Neural progenitor cell (in vitro differentiated cells): ENCODE measurements at regions not wholly inside any gene's neighbourhood (a gene's known extent, or its start where the extent isn't known, plus 50 kb on each side); places are given as distances from the start of the nearest gene placed in this dataset.

Experiments
- CTCF ChIP-seq: fragments of 200-600 bp; sonication (generic); IDR thresholded peaks from 2 replicates; pipeline ENCODE4 v1.5.1; 2017; ENCODE audit warnings: antibody characterized with exemption, mild to moderate bottlenecking
- EZH2 ChIP-seq: fragments of 200-600 bp; sonication (generic); IDR thresholded peaks from 2 replicates; pipeline ENCODE4 v1.6.1; 2017; ENCODE audit warnings: antibody characterized with exemption, mild to moderate bottlenecking, moderate library complexity

- TF ChIP-seq EZH2 = no peak
- TF ChIP-seq CTCF = no peak
These were observed 409.1 kb upstream of the GRIA1 start for GRCh38 chr5:153081385-153081784.
